IPS DF 19.7 (cell line): ENCODE measurements at regions not wholly inside any gene's neighbourhood (a gene's known extent, or its start where the extent isn't known, plus 50 kb on each side); places are given as distances from the start of the nearest gene placed in this dataset.
"Not testable (repeated sequence)": the region's sequence is repeated elsewhere in the genome, so short reads cannot be mapped to it uniquely, and the experiment has no call there.

ENCODE experiments used
- DNase-seq: peaks from one replicate; pipeline ENCODE4 v3.0.0-alpha.2; 2013; ENCODE audit warnings: low read depth, low spot score

GRCh38 chr3:21238661-21239060, 512.3 kb downstream of the ZNF385D start:
- no peak for DNase-seq

- no peak for DNase-seq
Measured at GRCh38 chr3:21237638-21238037, 513.4 kb downstream of the ZNF385D start.

GRCh38 chr3:21235491-21235890, 515.5 kb downstream of the ZNF385D start:
- no peak for DNase-seq

- no peak for DNase-seq
Measured at GRCh38 chr3:21234933-21235332, 516.1 kb downstream of the ZNF385D start.

- no peak for DNase-seq
Measured at GRCh38 chr3:21229426-21230135, 521.4 kb downstream of the ZNF385D start.

GRCh38 chr3:21226086-21226485, 524.9 kb downstream of the ZNF385D start:
- DNase-seq, result no peak

- DNase-seq, result no peak
Measured at GRCh38 chr3:21220944-21221343, 530.1 kb downstream of the ZNF385D start.

- DNase-seq, result no peak
Measured at GRCh38 chr3:21216598-21216997, 534.4 kb downstream of the ZNF385D start.

- not testable (repeated sequence) for DNase-seq
Measured at GRCh38 chr3:21204122-21204521, 546.9 kb downstream of the ZNF385D start.

- DNase-seq, result no peak
Measured at GRCh38 chr3:21195203-21195602, 555.8 kb downstream of the ZNF385D start.

- DNase-seq, result not testable (repeated sequence)
Measured at GRCh38 chr3:21194036-21194435, 557.0 kb downstream of the ZNF385D start.

- no peak for DNase-seq
Measured at GRCh38 chr3:21188459-21188858, 562.6 kb downstream of the ZNF385D start.

GRCh38 chr3:21185816-21186314, 565.1 kb downstream of the ZNF385D start:
- DNase-seq, result no peak

- DNase-seq, result no peak
Measured at GRCh38 chr3:21174461-21174860, 576.5 kb downstream of the ZNF385D start.

GRCh38 chr3:21170964-21171363, 580.0 kb downstream of the ZNF385D start:
- peak; percentile 40 for DNase-seq

- no peak for DNase-seq
Measured at GRCh38 chr3:21169948-21170347, 581.1 kb downstream of the ZNF385D start.

- DNase-seq, result no peak
Measured at GRCh38 chr3:21168471-21168870, 582.5 kb downstream of the ZNF385D start.

- DNase-seq, result no peak
Measured at GRCh38 chr3:21163956-21164355, 587.1 kb downstream of the ZNF385D start.

- no peak for DNase-seq
Measured at GRCh38 chr3:21159543-21159906, 591.5 kb downstream of the ZNF385D start.

- no peak for DNase-seq
Measured at GRCh38 chr3:21158861-21159542, 592.0 kb downstream of the ZNF385D start.

- DNase-seq, result no peak
Measured at GRCh38 chr3:21154911-21155310, 596.1 kb downstream of the ZNF385D start.

- no peak for DNase-seq
Measured at GRCh38 chr3:21152555-21152954, 598.5 kb downstream of the ZNF385D start.

GRCh38 chr3:21142949-21143348, 608.1 kb downstream of the ZNF385D start:
- no peak for DNase-seq
